HG02759 (cell line): ENCODE measurements at regions not wholly inside any gene's neighbourhood (a gene's known extent, or its start where the extent isn't known, plus 50 kb on each side); places are given as distances from the start of the nearest gene placed in this dataset.
"Not testable (repeated sequence)": the region's sequence is repeated elsewhere in the genome, so short reads cannot be mapped to it uniquely, and the experiment has no call there.

Experiments used
- ATAC-seq: cut with Tn5 transposase; IDR thresholded peaks from one replicate; pipeline ENCODE4 v1.9.1; 2021; ENCODE audit warnings: mild to moderate bottlenecking, moderate library complexity; ENCODE audit not compliant: unreplicated experiment

DNA sequence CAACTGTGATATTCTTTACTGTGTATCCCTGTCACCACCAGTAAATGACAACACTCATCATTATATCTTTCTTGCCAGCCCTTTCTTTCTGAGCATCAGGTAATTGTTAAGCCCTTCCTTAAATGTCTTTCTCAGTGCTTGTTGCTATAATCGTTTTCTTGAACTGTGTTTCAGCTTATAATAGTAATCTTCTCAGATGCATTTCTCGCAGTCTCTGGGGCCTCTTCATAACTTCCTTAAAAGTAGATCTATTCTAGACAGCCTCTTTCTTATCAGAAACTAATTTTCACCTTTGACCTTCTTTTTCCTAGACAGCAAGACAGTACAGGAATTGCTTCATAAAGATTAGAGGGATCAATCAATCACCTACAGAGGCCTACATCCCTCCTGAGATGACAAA lies 648.1 kb downstream of the CPS1 start:
- ATAC-seq = no peak

DNA sequence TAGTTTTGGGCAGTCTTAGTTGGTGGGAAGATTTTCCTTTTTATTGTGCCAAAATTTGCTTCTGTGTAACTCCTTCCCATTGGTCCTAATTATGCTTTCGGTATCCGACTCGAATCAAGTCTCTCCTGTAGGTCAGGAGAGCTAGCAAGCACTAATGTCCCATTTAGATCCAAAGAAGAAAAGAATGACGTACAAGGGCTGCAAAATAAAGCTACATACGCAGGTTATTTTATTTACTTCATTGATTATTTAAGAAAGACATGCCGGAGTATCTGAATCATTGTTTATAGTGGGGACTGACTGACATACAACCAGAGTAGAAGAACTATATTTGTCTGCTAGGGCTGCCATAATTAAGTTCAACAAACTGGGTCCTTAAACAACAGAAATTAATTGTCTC lies 648.5 kb downstream of the CPS1 start:
- ATAC-seq = no peak

DNA sequence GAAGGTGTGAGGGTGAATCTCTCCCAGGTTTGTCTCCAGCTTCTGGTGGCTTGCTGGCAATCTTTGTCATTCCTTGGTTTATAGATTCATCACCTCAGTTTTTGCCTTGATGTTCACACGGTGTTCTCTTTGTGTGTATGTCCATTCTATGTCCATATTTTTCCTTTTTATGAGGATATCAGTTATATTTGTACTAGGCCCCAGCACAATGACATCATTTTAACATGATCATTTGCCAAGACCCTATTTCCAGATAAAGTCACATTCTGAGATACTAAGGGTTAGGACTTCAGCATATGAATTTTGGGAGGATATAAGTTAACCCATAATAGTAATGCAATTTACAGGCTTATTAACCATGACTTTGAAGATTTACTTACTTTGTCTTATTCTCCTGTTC lies 649.0 kb downstream of the CPS1 start:
- no peak for ATAC-seq

DNA sequence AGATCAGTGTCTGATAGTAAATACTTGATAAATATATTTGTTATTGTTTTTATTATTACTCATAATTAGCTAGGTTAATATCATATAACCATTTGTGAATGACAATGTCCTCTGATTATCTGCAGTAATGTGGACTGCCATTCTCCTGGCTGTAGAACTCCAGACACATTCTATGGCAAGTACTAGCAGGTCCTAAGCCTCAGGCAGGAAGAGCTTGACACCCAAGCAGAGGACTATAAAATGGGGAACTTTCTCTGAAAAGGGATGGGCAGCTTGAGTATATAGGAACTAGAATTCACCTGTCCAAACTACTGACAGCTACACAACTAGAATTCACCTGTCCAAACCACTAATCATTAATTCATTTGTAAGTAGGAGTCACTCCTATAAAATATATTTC lies 649.4 kb downstream of the CPS1 start:
- no peak for ATAC-seq

DNA sequence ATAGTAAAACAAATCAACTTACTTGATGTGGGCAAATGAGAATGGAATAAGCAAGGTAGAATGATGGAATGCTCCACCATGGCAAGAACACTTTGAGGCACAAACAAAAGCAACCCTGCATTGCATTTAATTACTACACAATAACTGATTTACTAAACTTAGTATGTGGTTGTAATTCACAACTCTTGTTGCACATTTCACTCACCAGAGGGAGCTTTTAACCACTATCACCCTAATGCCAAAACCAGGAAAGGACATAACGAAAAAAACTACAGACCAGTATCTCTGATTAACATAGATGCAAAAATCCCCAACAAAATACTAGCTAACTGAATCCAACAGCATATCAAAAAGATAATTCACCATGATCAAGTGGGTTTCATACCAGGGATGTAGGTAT lies 659.8 kb downstream of the CPS1 start:
- ATAC-seq = no peak

DNA sequence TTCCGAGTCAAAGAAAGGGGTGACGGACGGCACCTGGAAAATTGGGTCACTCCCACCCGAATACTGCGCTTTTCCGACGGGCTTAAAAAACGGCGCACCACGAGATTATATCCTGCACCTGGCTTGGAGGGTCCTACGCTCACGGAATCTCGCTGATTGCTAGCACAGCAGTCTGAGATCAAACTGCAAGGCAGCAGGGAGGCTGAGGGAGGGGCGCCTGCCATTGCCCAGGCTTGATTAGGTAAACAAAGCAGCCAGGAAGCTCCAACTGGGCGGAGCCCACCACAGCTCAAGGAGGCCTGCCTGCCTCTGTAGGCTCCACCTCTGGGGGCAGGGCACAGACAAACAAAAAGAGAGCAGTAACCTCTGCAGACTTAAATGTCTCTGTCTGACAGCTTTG lies 663.1 kb downstream of the CPS1 start:
- ATAC-seq = not testable (repeated sequence)

DNA sequence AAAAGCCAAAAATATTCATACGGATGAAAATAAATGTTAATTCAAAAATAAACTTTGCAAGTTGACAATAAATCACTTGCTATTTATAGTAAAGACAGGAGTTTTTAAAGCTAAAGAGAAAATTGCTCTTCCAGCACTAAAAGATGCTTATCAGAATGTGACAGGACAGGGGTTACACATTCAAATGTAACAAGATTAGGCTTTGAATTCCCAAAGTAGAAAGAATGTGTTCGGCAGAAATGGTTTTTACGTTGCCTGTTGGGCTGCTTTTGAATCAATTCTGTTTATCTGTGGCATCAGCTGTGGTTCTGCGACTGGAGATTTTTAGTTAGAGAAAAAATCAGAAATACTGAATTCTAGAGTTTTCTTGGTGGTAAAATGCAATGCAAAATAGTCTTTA lies 669.4 kb downstream of the CPS1 start:
- no peak for ATAC-seq

DNA sequence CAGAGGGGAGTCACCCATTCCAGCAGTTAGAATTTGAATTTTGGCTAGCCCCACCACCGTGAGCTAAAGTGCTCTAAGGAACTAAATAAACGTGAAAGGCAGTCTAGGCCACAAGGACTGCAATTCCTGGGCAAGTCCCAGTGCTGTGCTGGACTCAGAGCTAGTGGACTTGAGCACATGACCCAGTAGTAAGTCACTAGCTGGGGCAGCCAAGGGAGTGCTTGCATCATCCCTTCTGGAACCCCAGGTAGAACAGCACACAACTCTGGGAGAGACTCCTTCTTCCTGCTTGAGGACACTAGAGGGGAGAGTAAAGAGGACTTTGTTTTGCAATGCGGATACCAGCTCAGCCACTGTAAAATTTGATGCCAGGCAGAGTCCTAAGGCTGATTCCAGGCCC lies 672.2 kb downstream of the CPS1 start:
- no peak for ATAC-seq

DNA sequence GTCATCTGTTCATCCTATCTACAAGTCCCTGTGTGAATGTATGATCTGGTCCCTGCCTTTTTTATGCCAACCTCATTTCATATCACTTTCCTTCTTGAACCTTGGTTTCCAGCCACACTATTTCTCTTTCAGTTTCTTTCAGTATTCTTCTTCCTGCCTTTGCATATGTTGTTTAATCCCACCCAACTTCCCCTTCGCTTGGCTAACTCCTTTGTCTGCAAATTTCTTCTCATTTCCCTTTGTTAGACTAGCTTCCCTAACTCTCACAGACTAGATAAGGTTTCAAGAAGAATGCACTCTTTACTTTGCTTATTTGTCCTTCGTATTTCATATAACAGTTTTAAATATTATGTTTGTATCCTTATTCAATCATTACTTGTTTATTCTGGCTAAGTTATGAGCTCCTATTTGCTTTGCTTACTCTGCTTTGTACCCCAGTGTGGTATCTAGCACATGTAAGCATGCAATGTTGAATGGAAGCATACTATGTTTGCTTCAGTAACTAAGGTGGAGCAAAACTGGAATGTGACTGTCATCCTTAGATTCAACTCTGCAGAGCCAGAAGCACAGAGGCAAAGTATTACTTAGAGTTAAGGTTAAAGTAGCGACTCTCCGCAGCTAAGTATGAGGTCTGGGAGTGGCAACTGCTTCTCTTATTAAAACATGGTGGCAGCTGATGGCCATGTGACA lies 681.3 kb downstream of the CPS1 start:
- ATAC-seq = no peak

DNA sequence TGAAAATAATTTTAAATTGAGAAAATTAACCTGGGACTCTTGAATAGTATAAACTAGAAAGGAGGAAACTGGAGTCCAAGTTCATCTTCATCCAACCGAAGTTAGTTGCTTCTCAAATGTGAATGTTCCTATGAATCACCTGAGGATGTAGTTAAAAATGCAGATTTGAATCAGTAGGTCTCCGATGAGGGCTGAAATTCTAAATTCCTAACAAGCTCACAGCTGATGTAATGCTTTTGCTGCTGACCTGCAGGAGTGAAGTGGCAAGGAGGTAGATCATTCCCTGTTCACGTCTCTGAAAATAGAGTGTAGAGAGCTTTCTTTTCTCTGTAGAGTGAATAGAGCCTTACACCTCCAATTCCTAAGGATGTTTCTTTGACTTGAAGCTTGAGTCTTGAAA lies 685.5 kb downstream of the CPS1 start:
- ATAC-seq = no peak

DNA sequence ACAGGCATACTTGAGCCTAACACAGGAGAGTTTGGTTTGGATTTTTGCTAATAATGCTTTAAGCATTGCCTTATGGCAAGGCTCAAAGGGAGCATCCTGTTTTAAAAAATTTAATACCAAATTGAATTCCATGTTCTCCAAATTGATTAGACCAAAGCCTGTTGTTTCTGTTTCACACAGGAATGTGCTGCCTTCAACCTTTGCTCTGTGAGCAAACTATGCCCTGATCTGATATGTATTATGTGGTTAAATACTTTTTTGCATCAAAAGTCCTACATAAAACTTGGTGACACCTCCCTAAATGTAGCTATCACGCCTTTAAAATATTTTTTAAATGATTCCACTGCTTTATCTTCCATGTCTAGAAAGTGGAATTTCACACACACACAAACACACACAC lies 691.4 kb downstream of the CPS1 start:
- ATAC-seq = no peak

DNA sequence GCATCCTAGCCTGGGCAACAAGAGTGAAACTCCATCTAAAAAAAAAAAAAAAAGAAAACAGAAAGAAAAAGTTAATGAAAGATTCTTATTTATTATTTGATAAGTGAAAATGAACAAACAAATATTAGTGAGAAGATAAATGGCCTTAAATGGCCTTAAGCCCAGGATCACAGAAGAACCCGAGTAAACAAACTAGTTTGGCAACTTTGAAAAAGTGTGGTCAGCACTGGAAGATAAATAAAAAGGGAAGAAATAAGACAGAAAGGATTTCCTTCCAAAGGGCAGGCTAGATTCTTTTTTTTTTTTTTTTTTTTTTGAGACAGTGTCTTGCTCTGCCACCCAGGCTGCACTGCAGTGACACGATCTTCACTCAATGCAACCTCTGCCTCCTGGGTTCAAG lies 692.4 kb downstream of the CPS1 start:
- ATAC-seq = no peak

DNA sequence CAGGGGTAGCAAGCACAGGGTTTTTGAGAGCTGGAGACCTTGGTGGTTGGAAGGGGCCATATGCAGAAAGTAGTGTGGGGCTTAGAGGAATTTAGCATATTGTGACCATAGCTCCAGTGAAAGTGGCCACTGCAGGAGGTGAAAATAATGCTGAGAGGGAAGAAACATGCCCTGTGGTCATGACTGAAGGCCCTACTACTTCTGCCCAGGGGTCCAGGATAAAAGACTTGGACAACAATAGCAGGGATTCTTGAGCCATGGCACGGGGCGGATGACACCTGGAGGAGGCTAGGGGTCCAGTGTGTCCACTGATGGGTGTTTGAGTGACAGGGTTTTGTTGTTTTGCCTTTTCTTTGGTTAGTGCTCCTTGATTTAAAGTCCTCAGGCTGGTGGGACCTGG lies 694.6 kb downstream of the CPS1 start:
- no peak for ATAC-seq

DNA sequence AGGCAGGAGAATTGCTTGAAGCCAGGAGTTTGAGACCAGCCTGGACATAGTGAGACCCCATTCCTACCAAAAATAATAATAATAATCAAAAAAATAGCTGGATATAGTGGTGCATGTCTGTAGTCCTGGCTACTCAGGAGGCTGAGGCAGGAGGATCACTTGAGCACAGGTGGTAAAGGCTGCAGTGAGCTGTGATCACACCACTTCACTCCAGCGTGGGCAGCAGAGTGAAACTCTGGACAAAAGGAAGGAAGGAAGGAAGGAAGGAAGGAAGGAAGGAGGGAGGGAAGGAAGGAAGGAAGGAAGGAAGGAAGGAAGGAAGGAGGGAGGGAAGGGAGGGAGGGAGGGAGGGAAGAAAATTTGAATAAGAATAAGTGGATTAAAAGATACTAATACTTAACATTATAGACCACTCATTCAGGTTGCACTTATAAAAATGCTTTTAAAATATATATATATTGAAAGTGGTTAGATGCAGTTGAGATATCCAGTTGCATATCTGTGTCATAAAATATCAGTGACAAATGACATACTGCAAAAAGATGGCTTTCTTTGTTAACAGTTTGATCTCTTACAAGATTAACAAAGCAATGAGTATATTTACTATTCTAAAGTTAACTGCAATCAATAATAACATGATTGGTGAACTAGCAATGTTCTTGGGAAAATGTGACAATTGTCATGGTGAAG lies 702.4 kb downstream of the CPS1 start:
- ATAC-seq = no peak

DNA sequence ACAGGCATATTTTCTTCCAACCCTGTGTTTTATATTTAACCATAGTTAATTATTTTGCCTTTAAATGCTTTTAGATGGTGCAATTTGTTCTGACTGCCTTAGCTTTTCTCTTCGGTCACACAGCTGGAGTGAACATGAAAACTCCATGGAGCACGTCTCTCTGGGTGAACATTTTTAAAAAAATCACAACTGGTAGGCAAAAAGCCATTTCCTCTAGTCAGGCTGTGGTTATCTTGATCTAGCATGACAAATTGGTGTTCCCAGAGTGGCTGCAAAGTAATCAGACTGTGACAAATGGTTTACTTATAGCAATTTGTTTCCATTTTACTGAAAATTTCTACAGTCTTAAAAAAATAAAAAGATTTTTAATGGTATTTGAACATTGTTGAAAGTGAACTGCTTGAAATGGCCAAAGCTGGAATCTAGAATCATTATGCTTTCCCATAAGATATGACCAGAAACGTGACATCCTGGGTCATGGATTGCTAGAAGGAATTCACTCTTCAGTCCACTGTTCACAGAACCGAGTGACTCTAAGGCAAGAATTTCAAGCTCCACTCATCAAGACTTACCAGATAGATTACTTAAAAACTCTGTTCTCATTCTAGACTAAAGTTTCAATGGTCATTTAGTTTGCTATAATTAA lies 703.6 kb downstream of the CPS1 start:
- no peak for ATAC-seq

DNA sequence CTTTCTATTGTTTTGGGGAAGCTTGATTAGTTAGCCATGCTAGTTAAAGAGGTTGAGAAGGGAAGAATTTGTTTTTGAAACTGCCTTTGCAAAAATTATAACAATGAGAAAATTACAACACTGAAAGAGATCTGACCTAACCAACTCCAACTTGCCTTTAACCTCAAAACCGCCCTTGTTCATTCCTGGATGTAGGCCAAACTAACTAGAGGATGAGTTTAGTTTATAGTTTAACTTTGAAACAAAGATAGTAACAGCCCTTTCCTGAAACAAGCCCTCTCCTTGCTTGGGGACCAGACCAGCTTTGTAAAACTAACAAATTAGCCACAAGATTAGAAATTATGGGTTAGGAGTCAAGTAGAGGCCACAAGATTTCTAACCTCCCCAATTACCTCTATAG lies 713.9 kb downstream of the CPS1 start:
- ATAC-seq = no peak

DNA sequence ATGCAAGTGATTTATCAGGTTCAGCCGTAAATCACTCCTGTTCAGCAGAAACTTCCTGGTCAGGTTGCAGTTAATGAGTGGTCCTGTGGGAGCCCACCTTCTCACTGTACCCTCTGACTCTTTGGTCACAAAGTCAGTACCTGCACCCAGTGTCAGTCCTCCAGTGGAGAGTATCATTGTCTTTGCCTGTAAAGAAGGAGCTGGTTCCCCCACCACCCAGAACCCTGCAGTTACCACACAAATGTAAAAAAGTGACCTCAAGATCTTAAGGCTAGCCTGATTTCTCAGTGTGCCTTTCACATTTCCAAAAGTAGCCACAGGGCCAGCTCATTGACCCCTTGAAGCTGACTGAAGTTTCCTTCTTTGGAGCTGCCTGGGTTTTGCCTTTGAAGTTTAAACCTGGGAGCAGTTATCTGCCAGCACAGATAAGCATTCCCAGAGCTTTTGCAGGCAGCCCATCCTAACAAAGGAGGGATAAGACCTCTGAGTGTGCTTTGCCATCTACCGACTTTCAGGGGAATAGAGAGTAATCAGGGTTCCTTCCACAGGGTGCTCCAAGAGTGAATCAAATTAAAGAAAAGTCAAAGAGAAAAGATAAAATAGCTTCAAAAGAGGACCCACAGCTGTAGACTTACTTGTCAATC lies 725.2 kb downstream of the CPS1 start:
- ATAC-seq = no peak

DNA sequence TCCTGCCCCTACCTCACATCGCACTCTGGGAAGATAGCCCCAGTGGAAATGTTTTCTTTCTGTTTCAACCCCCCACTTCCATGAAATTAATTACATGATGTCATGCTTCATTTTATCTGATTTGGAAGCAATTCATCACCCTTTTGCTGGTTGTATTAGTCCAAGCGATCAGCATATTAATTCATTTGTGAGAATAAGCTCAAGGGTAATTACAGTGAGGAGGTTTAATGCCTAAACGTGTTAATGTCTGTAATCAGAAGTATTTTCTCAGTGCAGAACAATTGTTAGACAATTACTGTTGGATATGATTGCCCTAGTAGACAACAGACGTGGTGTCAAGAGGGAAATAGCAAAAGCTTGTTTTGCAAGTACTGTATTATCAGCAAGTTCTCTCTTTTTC lies 746.3 kb downstream of the CPS1 start:
- no peak for ATAC-seq

DNA sequence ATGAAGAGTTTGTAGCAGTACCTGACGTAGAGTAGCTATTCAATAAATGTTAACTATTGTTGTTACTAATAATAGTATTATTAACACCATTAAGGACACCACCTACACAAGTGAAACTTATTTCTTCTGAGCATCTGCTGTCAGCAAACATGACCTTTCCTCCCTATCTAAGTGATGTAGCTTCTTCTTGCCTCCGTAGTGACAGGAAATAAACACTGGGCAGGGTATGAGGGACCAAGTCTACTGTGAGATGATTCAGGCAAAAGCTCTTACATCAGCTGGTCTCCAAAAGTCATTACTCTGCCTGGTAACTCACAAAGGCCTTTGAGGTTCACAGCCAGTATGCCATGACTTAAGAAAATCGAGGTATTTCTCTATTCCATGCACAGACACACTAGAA lies 750.5 kb downstream of the CPS1 start:
- no peak for ATAC-seq
